ENCODE measurements at regions not wholly inside any gene's neighbourhood (a gene's known extent, or its start where the extent isn't known, plus 50 kb on each side); places are given as distances from the start of the nearest gene placed in this dataset.

DNA sequence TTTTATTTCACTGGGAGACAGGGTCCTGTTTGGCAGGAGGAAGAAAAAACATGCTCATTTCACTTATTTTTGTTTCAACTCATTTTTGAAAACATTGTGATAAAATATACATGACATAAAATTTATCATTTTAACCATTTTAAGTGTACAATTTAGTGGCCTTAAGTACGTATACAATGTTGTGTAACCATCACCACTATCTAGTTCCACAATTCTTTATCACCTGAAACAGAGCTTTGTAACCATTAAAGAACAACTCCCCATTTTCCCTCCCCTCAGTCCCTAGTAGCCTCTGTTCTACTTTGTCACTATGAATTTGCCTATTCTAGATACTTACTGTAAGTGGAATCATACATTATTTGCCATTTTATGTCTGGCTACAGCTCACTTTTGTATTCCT is 143.8 kb downstream of the GPAT3 start:
- Histone ChIP-seq H3K27me3 (no peaks in the 10 kb centered on the region), H3K36me3 (no peaks in the 10 kb centered on the region), H3K4me1 (no peaks in the 10 kb centered on the region), H3K27ac (no peak overlapping the region), H3K4me3 (no peak overlapping the region), H3K9me3 (no peaks in the 10 kb centered on the region)
- DNase-seq: no peak
- intact Hi-C loops (cut with DNase I; ENCODE audit: low total_unique reads): no loop called here
- TF ChIP-seq, protein P1, sequence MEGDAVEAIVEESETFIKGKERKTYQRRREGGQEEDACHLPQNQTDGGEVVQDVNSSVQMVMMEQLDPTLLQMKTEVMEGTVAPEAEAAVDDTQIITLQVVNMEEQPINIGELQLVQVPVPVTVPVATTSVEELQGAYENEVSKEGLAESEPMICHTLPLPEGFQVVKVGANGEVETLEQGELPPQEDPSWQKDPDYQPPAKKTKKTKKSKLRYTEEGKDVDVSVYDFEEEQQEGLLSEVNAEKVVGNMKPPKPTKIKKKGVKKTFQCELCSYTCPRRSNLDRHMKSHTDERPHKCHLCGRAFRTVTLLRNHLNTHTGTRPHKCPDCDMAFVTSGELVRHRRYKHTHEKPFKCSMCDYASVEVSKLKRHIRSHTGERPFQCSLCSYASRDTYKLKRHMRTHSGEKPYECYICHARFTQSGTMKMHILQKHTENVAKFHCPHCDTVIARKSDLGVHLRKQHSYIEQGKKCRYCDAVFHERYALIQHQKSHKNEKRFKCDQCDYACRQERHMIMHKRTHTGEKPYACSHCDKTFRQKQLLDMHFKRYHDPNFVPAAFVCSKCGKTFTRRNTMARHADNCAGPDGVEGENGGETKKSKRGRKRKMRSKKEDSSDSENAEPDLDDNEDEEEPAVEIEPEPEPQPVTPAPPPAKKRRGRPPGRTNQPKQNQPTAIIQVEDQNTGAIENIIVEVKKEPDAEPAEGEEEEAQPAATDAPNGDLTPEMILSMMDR (IDR thresholded peaks at IDR 0.05): no peak

DNA sequence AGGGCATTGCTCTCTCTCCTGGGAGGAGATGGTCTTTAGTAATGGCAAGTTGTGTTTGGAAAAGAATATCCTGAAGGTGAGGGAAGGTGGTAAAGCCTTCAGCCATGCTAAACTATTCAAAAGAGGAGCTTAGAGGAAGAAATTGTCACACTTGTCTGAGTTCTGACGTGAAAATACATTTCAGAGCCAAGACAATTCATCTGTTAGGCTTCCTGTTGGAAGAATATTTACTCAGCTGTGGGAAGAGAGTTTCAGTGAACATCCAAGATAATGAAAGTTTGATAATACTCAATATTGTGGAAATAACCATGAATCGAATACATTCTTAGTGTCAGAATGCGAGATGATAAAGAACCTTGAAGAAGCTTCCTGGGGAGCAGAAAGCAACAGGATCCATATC is 143.3 kb downstream of the GPAT3 start:
- no peaks in the 10 kb centered on the region for H3K9me3 ChIP-seq
- intact Hi-C loops (cut with DNase I; ENCODE audit: low total_unique reads): no loop called here
- no peak for DNase-seq
- no peak overlapping the region for H3K4me3 ChIP-seq
- no peaks in the 10 kb centered on the region for H3K4me1 ChIP-seq
- no peaks in the 10 kb centered on the region for H3K36me3 ChIP-seq
- TF ChIP-seq, protein P1 (IDR thresholded peaks at IDR 0.05): no peak
- H3K27ac ChIP-seq: no peak overlapping the region
- H3K27me3 ChIP-seq: no peaks in the 10 kb centered on the region

DNA sequence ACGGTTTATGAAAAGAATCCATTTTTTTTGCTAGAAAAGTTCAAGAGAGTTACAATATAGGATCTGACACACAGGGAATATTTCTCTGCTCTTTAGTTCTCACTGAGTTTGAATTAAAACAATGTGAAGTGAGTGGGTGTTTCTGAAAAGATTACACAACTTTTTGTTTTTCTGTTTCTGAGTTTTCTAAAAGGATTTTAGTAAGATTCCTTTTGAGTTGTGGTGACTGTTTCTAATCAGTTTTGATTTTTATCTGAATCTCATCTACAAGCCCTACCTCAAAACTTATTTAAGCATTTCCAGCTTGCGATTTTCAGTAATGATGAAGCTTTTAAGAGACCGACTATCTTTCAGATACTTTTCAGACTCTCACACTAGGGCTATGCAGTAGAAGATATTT is 141.7 kb downstream of the GPAT3 start:
- H3K4me1 ChIP-seq: no peaks in the 10 kb centered on the region
- H3K27ac ChIP-seq: no peak overlapping the region
- no peak overlapping the region for H3K4me3 ChIP-seq
- no peaks in the 10 kb centered on the region for H3K9me3 ChIP-seq
- H3K36me3 ChIP-seq: no peaks in the 10 kb centered on the region
- TF ChIP-seq, protein P1 (IDR thresholded peaks at IDR 0.05): no peak
- no peak for DNase-seq
- intact Hi-C loops (cut with DNase I; ENCODE audit: low total_unique reads): no loop called here
- H3K27me3 ChIP-seq: no peaks in the 10 kb centered on the region

DNA sequence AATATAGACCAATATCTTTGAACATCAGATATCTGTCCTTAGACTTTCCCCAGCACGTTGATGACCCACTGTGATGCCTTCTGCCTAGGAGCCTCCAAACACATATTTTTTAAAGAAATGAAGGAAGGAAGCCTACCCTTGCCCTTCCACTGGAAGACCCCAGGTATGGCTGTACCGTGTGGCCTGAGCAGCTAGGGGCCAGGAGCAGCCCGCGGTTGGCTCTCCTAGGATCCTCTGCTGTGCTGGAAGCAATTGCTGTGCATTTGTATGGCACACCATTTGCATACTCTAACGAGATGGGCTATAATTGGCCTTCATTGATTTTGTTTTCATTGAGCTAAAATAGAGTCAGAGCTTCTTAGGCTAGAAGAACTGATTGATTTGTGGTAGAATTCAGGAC is 128.8 kb downstream of the GPAT3 start:
- H3K9me3 ChIP-seq: no peaks in the 10 kb centered on the region
- no peak overlapping the region for H3K27ac ChIP-seq
- H3K4me3 ChIP-seq: no peak overlapping the region
- TF ChIP-seq, protein P1 (IDR thresholded peaks at IDR 0.05): no peak
- H3K4me1 ChIP-seq: no peaks in the 10 kb centered on the region
- no peaks in the 10 kb centered on the region for H3K36me3 ChIP-seq
- H3K27me3 ChIP-seq: no peaks in the 10 kb centered on the region
- DNase-seq: no peak
- intact Hi-C loops (cut with DNase I; ENCODE audit: low total_unique reads): no loop called here

DNA sequence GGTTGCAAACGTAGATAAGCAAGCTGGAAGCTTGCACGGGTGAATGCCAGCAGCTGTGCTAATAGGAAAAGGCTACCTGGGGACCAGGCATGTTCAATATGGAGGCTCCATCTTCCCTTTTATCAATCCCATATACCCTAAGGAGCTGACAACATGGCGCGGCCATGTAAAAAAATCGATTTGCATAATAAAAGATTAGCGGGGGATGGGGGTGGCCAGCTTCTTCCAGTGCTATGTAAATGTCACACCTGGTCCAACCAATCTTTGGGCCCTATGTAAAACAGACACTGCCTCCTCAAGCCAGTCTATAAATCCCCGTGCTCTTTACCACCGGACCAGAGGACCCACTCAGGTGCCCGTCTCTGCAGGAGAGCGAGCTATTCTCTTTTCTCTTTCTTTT is 128.2 kb downstream of the GPAT3 start:
- TF ChIP-seq, protein P1 (IDR thresholded peaks at IDR 0.05): no peak

DNA sequence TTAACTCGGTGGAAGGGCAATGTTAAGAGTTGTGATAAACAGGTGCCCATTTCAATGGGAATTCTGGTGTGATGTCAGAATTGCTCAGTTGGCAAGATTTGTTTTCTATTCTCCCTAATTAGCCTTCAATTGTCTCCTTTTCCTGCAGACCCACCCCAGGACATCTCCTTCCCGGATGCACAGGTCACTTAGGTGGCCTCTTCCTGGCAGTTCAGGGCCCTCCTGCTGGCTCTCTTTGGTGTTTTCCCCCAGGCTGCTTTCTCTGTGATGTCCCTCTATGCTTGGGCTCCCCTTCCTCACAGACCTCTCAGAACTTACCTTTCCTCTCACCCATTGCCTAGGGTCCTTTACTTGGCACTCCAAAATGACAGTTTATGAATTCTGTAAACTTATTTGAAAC is 126.3 kb downstream of the GPAT3 start:
- H3K9me3 ChIP-seq: no peaks in the 10 kb centered on the region
- H3K4me3 ChIP-seq: no peak overlapping the region
- TF ChIP-seq, protein P1 (IDR thresholded peaks at IDR 0.05): no peak
- no peaks in the 10 kb centered on the region for H3K4me1 ChIP-seq
- no peaks in the 10 kb centered on the region for H3K36me3 ChIP-seq
- H3K27me3 ChIP-seq: no peaks in the 10 kb centered on the region
- H3K27ac ChIP-seq: no peak overlapping the region
- no peak for DNase-seq
- intact Hi-C loops (cut with DNase I; ENCODE audit: low total_unique reads): no loop called here

More for the DNA sequence above, 128.2 kb downstream of the GPAT3 start:
- Histone ChIP-seq H3K4me3 (no peak overlapping the region), H3K27ac (no peak overlapping the region), H3K4me1 (no peaks in the 10 kb centered on the region), H3K36me3 (no peaks in the 10 kb centered on the region), H3K27me3 (no peaks in the 10 kb centered on the region), H3K9me3 (no peaks in the 10 kb centered on the region)
- intact Hi-C loops (cut with DNase I; ENCODE audit: low total_unique reads): no loop called here
- DNase-seq: no peak
